ENCODE measurements at regions not wholly inside any gene's neighbourhood (a gene's known extent, or its start where the extent isn't known, plus 50 kb on each side); places are given as distances from the start of the nearest gene placed in this dataset.

DNA sequence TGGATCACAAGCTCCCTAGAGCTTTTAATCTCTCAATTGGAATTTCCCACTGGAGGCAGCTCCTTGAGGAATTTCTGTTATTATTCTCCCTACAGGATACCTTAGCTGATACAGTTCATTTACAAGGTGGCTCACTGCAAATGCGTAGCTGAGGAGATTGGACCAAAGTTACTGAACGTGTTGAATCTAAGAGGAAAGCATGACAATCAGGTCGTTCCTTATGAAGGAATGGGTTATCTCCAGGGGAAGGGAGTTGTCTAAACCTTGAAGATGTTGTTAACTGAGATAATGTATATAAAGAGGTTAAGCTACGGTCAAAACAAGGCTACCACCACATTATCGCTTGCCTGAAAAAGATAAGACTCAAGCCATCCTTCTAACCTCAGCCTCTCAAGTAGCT, 105.8 kb upstream of the TBX3 start:
- no peak for DNase-seq
- Histone ChIP-seq H3K4me3 (ENCODE audit: low read length in 2 of 2) (no peak overlapping the region), H3K36me3 (ENCODE audit: control insufficient read depth in 1 of 2, insufficient read depth in 2 of 2, low read length in 1 of 2) (no peaks in the 10 kb centered on the region), H3K4me1 (ENCODE audit: control insufficient read depth in 1 of 2, insufficient read depth in 2 of 2, low read length in 2 of 2) (no peaks in the 10 kb centered on the region), H3K27ac (ENCODE audit: low read depth in 1 of 2, low read length in 2 of 2) (no peak overlapping the region), H3K27me3 (ENCODE audit: control insufficient read depth in 1 of 2, insufficient read depth in 2 of 2, low read length in 1 of 2) (no peaks in the 10 kb centered on the region), H3K9me3 (ENCODE audit: control insufficient read depth, low read length) (no peaks in the 10 kb centered on the region)
- intact Hi-C loops (cut with DNase I), result no loop called here
- WGBS, 2 donors, result 76 to 87% methylated on average over 5 of the region's 5 CpGs
- no peak for ATAC-seq (ENCODE audit: low FRiP score)

DNA sequence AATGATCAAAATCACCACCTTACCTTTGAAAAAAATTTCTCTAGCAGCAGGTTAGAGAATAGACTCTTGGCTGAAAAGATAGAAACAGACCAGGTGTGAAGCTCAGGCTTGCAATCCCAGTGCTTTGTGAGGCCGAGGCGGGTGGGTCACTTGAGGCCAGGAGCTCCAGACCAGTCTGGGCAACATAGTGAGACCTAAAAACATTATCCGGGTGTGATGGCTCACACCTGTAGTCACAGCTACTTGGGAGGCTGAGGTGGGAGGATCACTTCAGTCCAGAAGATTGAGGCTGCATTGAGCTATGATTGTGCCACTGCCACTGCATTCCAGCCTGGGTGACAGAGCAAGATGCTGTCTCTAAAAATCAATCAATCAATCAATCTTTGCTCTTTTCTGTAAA, 105.3 kb upstream of the TBX3 start:
- Histone ChIP-seq H3K27ac (ENCODE audit: low read depth in 1 of 2, low read length in 2 of 2) (no peak overlapping the region), H3K4me1 (ENCODE audit: control insufficient read depth in 1 of 2, insufficient read depth in 2 of 2, low read length in 2 of 2) (no peaks in the 10 kb centered on the region), H3K4me3 (ENCODE audit: low read length in 2 of 2) (no peak overlapping the region), H3K9me3 (ENCODE audit: control insufficient read depth, low read length) (no peaks in the 10 kb centered on the region), H3K27me3 (ENCODE audit: control insufficient read depth in 1 of 2, insufficient read depth in 2 of 2, low read length in 1 of 2) (no peaks in the 10 kb centered on the region), H3K36me3 (ENCODE audit: control insufficient read depth in 1 of 2, insufficient read depth in 2 of 2, low read length in 1 of 2) (no peaks in the 10 kb centered on the region)
- ATAC-seq (ENCODE audit: low FRiP score) (no peak), DNase-seq (no peak)
- WGBS, 2 donors, result 89 to 92% methylated on average over 3 of the region's 3 CpGs
- intact Hi-C loops (cut with DNase I), result no loop called here

DNA sequence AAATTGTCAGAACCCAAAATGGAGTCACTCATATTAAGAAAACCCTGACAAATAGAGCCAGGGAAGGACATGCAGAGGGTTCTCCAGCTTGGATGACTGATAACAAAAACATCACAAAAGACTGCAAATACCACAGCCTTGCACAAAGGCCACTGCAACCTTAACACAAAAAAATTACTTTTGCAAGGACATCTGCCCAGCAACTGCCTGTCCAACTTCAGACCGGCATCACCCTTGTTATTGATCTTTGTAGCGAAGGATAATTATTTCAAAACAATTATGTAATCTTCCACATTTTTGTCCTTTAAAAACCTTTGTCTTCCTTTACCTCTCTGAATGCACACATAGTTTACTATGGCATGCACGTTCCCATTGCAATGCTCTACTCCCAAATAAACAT, 100.6 kb upstream of the TBX3 start:
- 61 to 88% methylated on average over 3 of the region's 3 CpGs for WGBS, 2 donors

DNA sequence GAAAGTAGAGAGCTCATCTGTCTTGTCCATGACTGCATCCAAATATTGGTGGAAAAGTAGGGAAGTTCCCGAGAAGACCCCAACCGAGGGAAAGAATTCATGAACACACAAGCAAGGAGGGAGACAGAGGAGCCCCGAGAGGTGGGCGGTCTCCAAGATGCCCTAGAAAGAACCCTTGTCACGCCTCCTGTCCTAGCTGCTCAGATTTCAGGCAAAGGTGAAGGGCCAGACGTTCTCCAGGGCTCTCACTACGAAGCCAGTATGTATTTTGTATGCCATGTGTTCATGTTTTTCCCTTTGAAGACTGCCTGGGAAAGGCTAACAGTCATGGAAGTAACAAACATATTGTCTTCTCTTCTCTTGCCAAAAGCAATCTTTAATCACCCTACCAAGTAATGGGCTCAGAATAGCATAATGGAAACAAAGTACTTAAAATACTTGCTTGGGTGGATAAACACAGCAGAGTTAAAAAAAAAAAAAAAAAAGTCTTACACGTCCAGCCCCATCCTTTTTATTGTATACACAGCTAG, 99.2 kb upstream of the TBX3 start:
- Histone ChIP-seq H3K9me3 (ENCODE audit: control insufficient read depth, low read length) (no peaks in the 10 kb centered on the region), H3K4me1 (ENCODE audit: control insufficient read depth in 1 of 2, insufficient read depth in 2 of 2, low read length in 2 of 2) (no peaks in the 10 kb centered on the region), H3K27me3 (ENCODE audit: control insufficient read depth in 1 of 2, insufficient read depth in 2 of 2, low read length in 1 of 2) (no peaks in the 10 kb centered on the region), H3K36me3 (ENCODE audit: control insufficient read depth in 1 of 2, insufficient read depth in 2 of 2, low read length in 1 of 2) (no peaks in the 10 kb centered on the region), H3K27ac (ENCODE audit: low read depth in 1 of 2, low read length in 2 of 2) (no peak overlapping the region), H3K4me3 (ENCODE audit: low read length in 2 of 2) (no peak overlapping the region)
- ATAC-seq (ENCODE audit: low FRiP score), result no peak
- intact Hi-C loops (cut with DNase I), result no loop called here
- WGBS, 2 donors, result 34 to 36% methylated on average over 8 of the region's 8 CpGs
- no peak for DNase-seq

More for the DNA sequence above, 100.6 kb upstream of the TBX3 start:
- Histone ChIP-seq H3K27ac (ENCODE audit: low read depth in 1 of 2, low read length in 2 of 2) (no peak overlapping the region), H3K27me3 (ENCODE audit: control insufficient read depth in 1 of 2, insufficient read depth in 2 of 2, low read length in 1 of 2) (no peaks in the 10 kb centered on the region), H3K4me1 (ENCODE audit: control insufficient read depth in 1 of 2, insufficient read depth in 2 of 2, low read length in 2 of 2) (no peaks in the 10 kb centered on the region), H3K36me3 (ENCODE audit: control insufficient read depth in 1 of 2, insufficient read depth in 2 of 2, low read length in 1 of 2) (no peaks in the 10 kb centered on the region), H3K9me3 (ENCODE audit: control insufficient read depth, low read length) (no peaks in the 10 kb centered on the region), H3K4me3 (ENCODE audit: low read length in 2 of 2) (no peak overlapping the region)
- ATAC-seq (ENCODE audit: low FRiP score), result no peak
- intact Hi-C loops (cut with DNase I), result no loop called here
- no peak for DNase-seq

DNA sequence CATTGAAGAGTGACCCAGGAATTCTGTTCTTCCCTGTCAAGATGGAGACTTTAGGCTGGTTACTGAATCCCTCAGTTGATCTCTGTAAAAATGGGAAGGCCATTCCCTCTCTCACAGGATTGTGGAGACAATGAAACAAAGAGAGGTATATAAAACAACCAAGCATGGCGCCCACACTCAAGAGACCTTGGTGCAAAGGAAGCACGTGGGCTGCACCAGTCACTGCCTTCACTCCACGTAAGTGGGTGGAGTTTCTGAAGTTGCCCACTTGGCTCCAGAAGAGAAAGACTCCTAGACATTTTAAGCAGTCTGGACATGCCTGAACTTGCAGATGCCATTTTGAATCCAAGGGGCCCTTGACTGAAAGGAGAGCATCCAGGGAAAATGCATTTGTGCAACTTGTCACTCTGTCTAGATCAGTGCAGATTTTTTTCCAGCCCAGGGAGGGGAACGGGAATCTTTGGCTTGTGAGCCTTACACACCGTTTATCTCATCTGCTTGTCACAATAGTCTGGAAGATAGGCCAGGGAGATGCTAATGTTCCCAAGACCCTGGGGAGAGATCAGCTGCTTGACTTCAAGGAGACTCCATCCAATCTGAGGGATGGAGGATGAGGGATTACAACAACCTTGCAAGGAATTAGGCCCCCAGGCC, 96.9 kb upstream of the TBX3 start:
- intact Hi-C loops (cut with DNase I), result no loop called here
- WGBS, 2 donors, result 65 to 68% methylated on average over 5 of the region's 5 CpGs

DNA sequence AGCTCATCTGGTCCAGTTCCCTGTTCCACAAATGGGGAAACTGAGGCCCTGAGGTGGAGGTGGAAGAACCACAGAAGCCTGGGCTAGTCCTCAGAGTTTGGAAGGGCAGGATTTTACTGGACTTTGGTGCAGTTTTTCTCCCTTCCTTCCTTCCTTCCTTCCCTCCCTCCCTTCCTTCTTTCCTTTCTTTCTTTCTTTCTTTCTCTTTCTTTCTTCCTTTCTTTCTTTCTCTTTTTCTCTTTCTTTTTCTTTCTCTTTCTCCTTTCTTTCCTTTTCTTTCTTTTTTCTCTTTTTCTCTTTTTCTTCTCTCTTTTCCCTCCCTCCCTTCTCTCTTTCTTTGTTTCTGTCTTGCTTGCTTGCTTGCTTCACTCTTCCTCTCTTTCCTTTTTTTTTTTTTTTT, 95.7 kb upstream of the TBX3 start:
- intact Hi-C loops (cut with DNase I), result no loop called here
- ATAC-seq (ENCODE audit: low FRiP score), result no peak
- no peaks in the 10 kb centered on the region for H3K36me3 ChIP-seq (ENCODE audit: control insufficient read depth in 1 of 2, insufficient read depth in 2 of 2, low read length in 1 of 2)

More for the DNA sequence above, 96.9 kb upstream of the TBX3 start:
- DNase-seq (no peak), ATAC-seq (ENCODE audit: low FRiP score) (no peak)
- H3K9me3 ChIP-seq (ENCODE audit: control insufficient read depth, low read length), result no peaks in the 10 kb centered on the region
- no peak overlapping the region for H3K4me3 ChIP-seq (ENCODE audit: low read length in 2 of 2)
- no peak overlapping the region for H3K27ac ChIP-seq (ENCODE audit: low read depth in 1 of 2, low read length in 2 of 2)
- no peaks in the 10 kb centered on the region for H3K36me3 ChIP-seq (ENCODE audit: control insufficient read depth in 1 of 2, insufficient read depth in 2 of 2, low read length in 1 of 2)
- H3K4me1 ChIP-seq (ENCODE audit: control insufficient read depth in 1 of 2, insufficient read depth in 2 of 2, low read length in 2 of 2), result no peaks in the 10 kb centered on the region
- H3K27me3 ChIP-seq (ENCODE audit: control insufficient read depth in 1 of 2, insufficient read depth in 2 of 2, low read length in 1 of 2), result no peaks in the 10 kb centered on the region

DNA sequence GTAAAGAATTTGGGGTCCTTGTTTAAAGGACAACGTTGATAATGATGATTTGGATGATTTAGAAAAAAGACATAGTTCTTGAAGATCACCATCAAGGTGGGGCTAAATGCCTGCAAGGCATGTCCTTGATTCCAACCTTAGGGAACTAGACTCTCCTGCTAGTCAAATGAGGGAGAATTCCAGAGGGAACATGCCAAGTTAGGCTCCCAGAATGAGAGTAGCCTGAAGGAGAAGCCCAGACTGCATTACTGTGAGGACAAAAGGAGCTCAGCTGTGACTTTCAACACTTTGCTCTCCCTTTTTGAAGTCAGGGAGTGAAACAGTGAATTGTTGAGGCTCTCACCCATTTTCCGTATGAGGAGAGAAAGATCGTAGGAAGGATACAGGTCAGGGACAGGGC, 95.2 kb upstream of the TBX3 start:
- intact Hi-C loops (cut with DNase I), result no loop called here

More for the DNA sequence above, 95.7 kb upstream of the TBX3 start:
- Histone ChIP-seq H3K27ac (ENCODE audit: low read depth in 1 of 2, low read length in 2 of 2) (no peak overlapping the region), H3K4me3 (ENCODE audit: low read length in 2 of 2) (no peak overlapping the region), H3K27me3 (ENCODE audit: control insufficient read depth in 1 of 2, insufficient read depth in 2 of 2, low read length in 1 of 2) (no peaks in the 10 kb centered on the region), H3K9me3 (ENCODE audit: control insufficient read depth, low read length) (no peaks in the 10 kb centered on the region), H3K4me1 (ENCODE audit: control insufficient read depth in 1 of 2, insufficient read depth in 2 of 2, low read length in 2 of 2) (no peaks in the 10 kb centered on the region)
- no peak for DNase-seq

DNA sequence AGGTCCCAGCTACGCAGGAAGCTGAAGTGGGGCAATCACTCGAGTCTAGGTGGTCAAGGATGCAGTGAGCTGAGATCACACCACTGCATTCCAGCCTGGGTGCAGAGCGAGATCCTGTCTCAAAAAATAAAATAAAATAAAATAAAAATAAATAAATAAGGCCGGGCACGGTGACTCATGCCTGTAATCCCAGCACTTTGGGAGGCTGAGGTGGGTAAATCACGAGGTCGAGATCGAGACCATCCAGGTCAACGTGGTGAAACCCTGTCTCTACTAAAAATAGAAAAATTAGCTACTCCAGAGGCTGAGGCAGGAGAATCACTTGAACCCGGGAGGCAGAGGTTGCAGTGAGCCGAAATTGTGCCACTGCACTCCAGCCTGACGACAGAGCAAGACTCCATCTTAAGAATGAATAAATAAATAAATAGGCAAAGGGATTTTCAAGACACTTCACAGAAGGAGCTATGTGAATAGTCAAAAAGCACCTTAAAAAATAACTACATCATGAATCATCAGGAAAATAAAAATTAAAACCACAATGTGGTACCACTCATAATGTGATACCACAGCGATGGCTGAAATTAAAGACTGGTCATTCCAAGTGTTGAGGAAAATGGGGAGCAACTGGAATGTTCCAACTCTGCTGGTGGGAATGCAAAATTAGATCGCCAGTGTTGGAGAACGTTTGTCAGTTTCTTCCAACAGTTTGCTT, 92.9 kb upstream of the TBX3 start:
- DNase-seq (no peak), ATAC-seq (ENCODE audit: low FRiP score) (no peak)
- Histone ChIP-seq H3K4me1 (ENCODE audit: control insufficient read depth in 1 of 2, insufficient read depth in 2 of 2, low read length in 2 of 2) (no peaks in the 10 kb centered on the region), H3K4me3 (ENCODE audit: low read length in 2 of 2) (no peak overlapping the region), H3K9me3 (ENCODE audit: control insufficient read depth, low read length) (no peaks in the 10 kb centered on the region), H3K27ac (ENCODE audit: low read depth in 1 of 2, low read length in 2 of 2) (no peak overlapping the region), H3K27me3 (ENCODE audit: control insufficient read depth in 1 of 2, insufficient read depth in 2 of 2, low read length in 1 of 2) (no peaks in the 10 kb centered on the region), H3K36me3 (ENCODE audit: control insufficient read depth in 1 of 2, insufficient read depth in 2 of 2, low read length in 1 of 2) (no peaks in the 10 kb centered on the region)
- 82 to 84% methylated on average over 15 of the region's 15 CpGs for WGBS, 2 donors
- intact Hi-C loops (cut with DNase I), result no loop called here

More for the DNA sequence above, 95.2 kb upstream of the TBX3 start:
- WGBS, 2 donors, result 65 to 72% methylated on average over 3 of the region's 3 CpGs
- Histone ChIP-seq H3K36me3 (ENCODE audit: control insufficient read depth in 1 of 2, insufficient read depth in 2 of 2, low read length in 1 of 2) (no peaks in the 10 kb centered on the region), H3K27ac (ENCODE audit: low read depth in 1 of 2, low read length in 2 of 2) (no peak overlapping the region), H3K27me3 (ENCODE audit: control insufficient read depth in 1 of 2, insufficient read depth in 2 of 2, low read length in 1 of 2) (no peaks in the 10 kb centered on the region), H3K4me1 (ENCODE audit: control insufficient read depth in 1 of 2, insufficient read depth in 2 of 2, low read length in 2 of 2) (no peaks in the 10 kb centered on the region), H3K4me3 (ENCODE audit: low read length in 2 of 2) (no peak overlapping the region), H3K9me3 (ENCODE audit: control insufficient read depth, low read length) (no peaks in the 10 kb centered on the region)
- DNase-seq (no peak), ATAC-seq (ENCODE audit: low FRiP score) (no peak)

DNA sequence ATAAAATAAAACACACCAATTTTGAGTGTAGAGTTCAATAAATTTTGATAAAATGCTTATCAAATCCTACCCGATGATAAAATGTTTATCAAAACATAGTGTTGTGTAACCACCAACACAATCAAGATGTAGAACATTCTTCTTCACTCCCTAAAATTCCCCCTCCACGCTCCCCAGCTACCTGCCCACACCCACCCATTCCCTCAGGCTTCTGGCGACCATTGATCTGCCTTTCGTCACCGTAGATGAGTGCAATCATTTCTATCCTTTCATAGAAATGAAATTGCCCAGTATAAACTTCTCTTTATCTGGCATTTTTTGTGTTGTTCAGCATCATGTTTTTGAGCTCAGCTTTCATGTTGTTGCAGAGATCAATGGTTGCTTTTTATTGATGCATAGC, 90.7 kb upstream of the TBX3 start:
- H3K36me3 ChIP-seq (ENCODE audit: control insufficient read depth in 1 of 2, insufficient read depth in 2 of 2, low read length in 1 of 2), result no peaks in the 10 kb centered on the region
- intact Hi-C loops (cut with DNase I), result no loop called here
- no peak overlapping the region for H3K4me3 ChIP-seq (ENCODE audit: low read length in 2 of 2)
- no peak for ATAC-seq (ENCODE audit: low FRiP score)
- H3K27me3 ChIP-seq (ENCODE audit: control insufficient read depth in 1 of 2, insufficient read depth in 2 of 2, low read length in 1 of 2), result no peaks in the 10 kb centered on the region
- no peak overlapping the region for H3K27ac ChIP-seq (ENCODE audit: low read depth in 1 of 2, low read length in 2 of 2)
- H3K4me1 ChIP-seq (ENCODE audit: control insufficient read depth in 1 of 2, insufficient read depth in 2 of 2, low read length in 2 of 2), result no peaks in the 10 kb centered on the region
- DNase-seq, result no peak
- 76 to 81% methylated on average over 5 of the region's 5 CpGs for WGBS, 2 donors
- no peaks in the 10 kb centered on the region for H3K9me3 ChIP-seq (ENCODE audit: control insufficient read depth, low read length)

Data from aorta (tissue), 5 donors.